ENCODE measurements at regions not wholly inside any gene's neighbourhood (a gene's known extent, or its start where the extent isn't known, plus 50 kb on each side); places are given as distances from the start of the nearest gene placed in this dataset.

GRCh38 chr2:152238016-152238415 is 62.5 kb upstream of the STAM2 start:
- 97% methylated on average over 6 of the region's 6 CpGs for WGBS
- Histone ChIP-seq H3K4me1 (no peaks in the 10 kb centered on the region), H3K27me3 (no peaks in the 10 kb centered on the region), H3K27ac (replicated peaks in 1 of 4) (no peak overlapping the region), H3K4me3 (no peak overlapping the region), H3K36me3 (no peaks in the 10 kb centered on the region), H3K9me3 (peaks cover 0 to 13% (median 5%) of the 10 kb centered on the region in 4 donors)
- intact Hi-C loops (cut with DNase I), result no loop called here
- TF ChIP-seq POLR2A (IDR thresholded peaks at IDR 0.05; ENCODE audit: low read depth) (no peak), CTCF (IDR thresholded peaks at IDR 0.05) (no peak), POLR2AphosphoS5 (IDR thresholded peaks at IDR 0.05) (no peak), EP300 (IDR thresholded peaks at IDR 0.05) (no peak)
- no peak for DNase-seq (ENCODE audit: extremely low spot score)

- Histone ChIP-seq H3K27me3 (no peaks in the 10 kb centered on the region), H3K36me3 (no peaks in the 10 kb centered on the region), H3K4me3 (no peak overlapping the region), H3K4me1 (no peaks in the 10 kb centered on the region), H3K9me3 (peaks cover 0 to 13% (median 5%) of the 10 kb centered on the region in 4 donors), H3K27ac (replicated peaks in 1 of 4) (no peak overlapping the region)
- no peak for TF ChIP-seq POLR2AphosphoS5 (IDR thresholded peaks at IDR 0.05)
- TF ChIP-seq CTCF (IDR thresholded peaks at IDR 0.05), result no peak
- TF ChIP-seq POLR2A (IDR thresholded peaks at IDR 0.05; ENCODE audit: low read depth), result no peak
- no peak for TF ChIP-seq EP300 (IDR thresholded peaks at IDR 0.05)
- WGBS, result 100% methylated on average over 2 of the region's 2 CpGs
- intact Hi-C loops (cut with DNase I), result no loop called here
- no peak for DNase-seq (ENCODE audit: extremely low spot score)
These were observed 65.1 kb upstream of the STAM2 start for GRCh38 chr2:152240559-152241231.

- Histone ChIP-seq H3K4me1 (peaks cover 0 to 8% (median 6%) of the 10 kb centered on the region in 4 donors), H3K9me3 (peaks cover 0 to 13% (median 5%) of the 10 kb centered on the region in 4 donors), H3K27me3 (no peaks in the 10 kb centered on the region), H3K4me3 (no peak overlapping the region), H3K36me3 (no peaks in the 10 kb centered on the region), H3K27ac (replicated peaks in 1 of 4) (no peak overlapping the region)
- intact Hi-C loops (cut with DNase I), result no loop called here
- 76% methylated on average over 4 of the region's 4 CpGs for WGBS
- no peak for DNase-seq (ENCODE audit: extremely low spot score)
- no peak for TF ChIP-seq POLR2AphosphoS5 (IDR thresholded peaks at IDR 0.05)
- TF ChIP-seq POLR2A (IDR thresholded peaks at IDR 0.05; ENCODE audit: low read depth), result no peak
- no peak for TF ChIP-seq CTCF (IDR thresholded peaks at IDR 0.05)
- TF ChIP-seq EP300 (IDR thresholded peaks at IDR 0.05), result no peak
These were observed 66.6 kb upstream of the STAM2 start for GRCh38 chr2:152241948-152242729.

- TF ChIP-seq POLR2A (IDR thresholded peaks at IDR 0.05; ENCODE audit: low read depth) (no peak), CTCF (IDR thresholded peaks at IDR 0.05) (no peak), EP300 (IDR thresholded peaks at IDR 0.05) (no peak), POLR2AphosphoS5 (IDR thresholded peaks at IDR 0.05) (no peak)
- Histone ChIP-seq H3K27me3 (no peaks in the 10 kb centered on the region), H3K36me3 (no peaks in the 10 kb centered on the region), H3K4me3 (no peak overlapping the region), H3K4me1 (peaks cover 0 to 8% (median 6%) of the 10 kb centered on the region in 4 donors), H3K27ac (replicated peaks in 1 of 4) (no peak overlapping the region), H3K9me3 (peaks cover 0 to 13% (median 5%) of the 10 kb centered on the region in 4 donors)
- intact Hi-C loops (cut with DNase I), result no loop called here
- DNase-seq (ENCODE audit: extremely low spot score), result no peak
- 90% methylated on average over 3 of the region's 3 CpGs for WGBS
These were observed 67.4 kb upstream of the STAM2 start for GRCh38 chr2:152242787-152243472.

Data from esophagus muscularis mucosa (tissue), 4 donors.